Endometrial microvascular endothelial cells (primary cell): ENCODE measurements at regions not wholly inside any gene's neighbourhood (a gene's known extent, or its start where the extent isn't known, plus 50 kb on each side); places are given as distances from the start of the nearest gene placed in this dataset.
"Not testable (repeated sequence)": the region's sequence is repeated elsewhere in the genome, so short reads cannot be mapped to it uniquely, and the experiment has no call there.

Source experiments
- in situ Hi-C: cut with HindIII; loops from 2 replicates; pipeline ENCODE4 v1.10.0; 2017; ENCODE audit warnings: low sequenced_read_pairs, low pct_unique_long_range_greater_than_20kb; ENCODE audit errors: inconsistent ontology term

DNA sequence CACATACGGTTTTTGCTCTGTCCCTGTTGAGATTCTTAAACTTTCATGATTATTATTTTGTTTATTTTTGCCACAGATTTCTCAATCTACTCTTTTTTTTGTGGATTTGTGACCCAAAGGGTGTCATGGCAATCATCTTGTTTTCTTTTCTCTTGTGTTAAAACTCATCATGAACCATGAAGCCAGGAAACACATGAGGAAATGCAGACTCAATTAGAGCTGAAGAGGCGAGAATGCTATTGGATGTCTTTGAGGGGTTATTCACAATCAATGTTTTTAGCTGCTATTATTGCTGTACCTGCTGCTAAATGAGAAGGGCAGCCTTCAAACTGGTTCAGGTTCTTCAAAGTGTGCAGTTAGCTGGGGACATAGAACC is 99.5 kb upstream of the MMADHC start:
- in situ Hi-C loops: no loop called here

DNA sequence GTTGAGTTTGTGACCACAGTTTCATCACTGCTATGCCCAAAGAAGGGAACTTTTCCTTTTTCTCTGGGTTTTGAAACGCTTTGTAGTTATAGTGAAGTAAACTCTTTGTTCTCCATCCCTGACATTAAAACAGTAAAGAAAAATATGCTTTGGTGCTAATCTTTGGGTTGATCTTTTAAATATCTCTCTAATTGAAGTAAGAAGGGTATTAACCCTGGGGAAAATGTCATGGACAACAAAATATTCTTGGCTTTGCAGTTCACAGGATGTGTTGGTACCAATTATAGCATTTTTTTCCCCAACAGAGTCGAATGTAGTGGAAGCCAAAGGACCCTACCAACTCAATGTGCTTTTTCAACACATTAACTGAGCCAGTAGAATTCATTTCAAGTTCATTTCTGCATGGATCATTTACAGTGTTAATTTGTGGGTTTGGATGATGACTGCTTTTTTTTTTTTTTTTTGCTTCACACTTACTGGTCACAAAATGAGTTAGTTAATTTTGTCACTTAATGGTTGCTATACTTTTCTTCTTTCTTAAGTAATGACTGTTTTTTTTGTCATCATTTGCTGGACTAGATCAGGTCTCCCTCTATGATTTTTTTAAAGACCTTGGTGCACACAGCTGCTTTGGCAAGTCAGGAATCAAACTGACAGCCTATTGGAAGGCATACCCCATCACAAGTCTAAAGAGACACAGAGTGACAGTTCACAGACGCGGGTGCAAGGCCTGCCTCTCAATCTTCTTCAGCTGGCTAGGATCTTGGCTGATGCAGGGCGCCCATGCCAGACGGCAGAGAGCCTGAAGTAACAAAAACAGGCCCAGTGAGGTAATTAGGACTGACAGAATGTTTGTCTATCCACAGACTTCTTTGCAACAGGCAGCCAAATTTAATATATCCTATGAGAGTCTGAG is 98.8 kb upstream of the MMADHC start:
- in situ Hi-C loops: no loop called here

DNA sequence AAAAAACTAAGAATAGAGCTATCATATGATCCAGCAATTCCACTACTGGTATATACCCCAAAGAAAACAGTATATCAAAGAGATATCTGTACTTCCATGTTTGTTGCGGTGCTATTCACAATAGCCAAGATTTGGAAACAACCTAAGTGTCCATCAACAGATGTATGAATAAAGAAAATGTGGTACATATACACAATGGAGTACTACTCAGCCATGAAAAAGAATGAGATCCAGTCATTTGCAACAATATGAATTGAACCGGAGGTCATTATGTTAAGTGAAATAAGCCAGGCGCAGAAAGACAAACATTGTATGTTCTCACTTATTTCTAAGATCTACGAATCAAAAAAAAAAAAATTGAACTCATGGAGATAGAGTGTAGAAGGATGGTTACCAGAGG is 97.8 kb upstream of the MMADHC start:
- in situ Hi-C loops: not testable (repeated sequence)

DNA sequence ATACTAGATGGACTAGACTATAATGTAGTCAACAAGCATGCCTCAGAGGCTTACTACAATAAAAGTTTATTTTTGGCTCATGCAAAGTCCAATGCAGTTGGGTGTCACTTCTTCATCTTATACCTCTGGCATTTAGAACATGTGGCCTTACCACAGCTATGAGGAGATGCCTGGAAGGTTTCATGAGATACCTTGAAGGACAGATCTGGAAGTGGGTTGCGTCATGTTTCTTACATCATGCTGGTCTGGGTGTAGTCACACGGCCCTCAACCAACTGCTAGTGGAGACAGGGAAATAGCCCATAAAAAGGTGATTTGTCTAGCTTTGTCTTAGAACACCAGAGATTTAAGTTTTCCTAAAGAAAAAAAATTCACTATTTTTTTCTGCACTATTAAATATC is 91.7 kb upstream of the MMADHC start:
- in situ Hi-C loops: no loop called here

DNA sequence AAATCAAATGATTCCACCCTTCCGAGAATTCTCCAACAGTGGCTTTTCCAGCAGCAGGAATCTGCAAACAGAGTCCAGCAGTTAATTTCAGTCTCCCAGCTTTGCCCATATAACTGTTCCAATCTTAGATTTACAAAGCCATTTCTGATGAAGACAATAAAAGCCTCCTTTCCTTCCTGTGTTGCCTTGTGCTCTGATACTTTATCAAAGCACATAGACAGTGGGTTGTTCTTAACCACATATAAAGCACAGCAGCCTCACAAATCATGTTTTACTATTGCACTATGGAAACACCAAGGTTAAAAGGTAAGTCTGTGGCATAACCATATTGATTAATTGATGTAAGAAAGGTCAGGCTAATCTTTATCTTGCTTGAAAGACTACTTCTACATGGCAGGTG is 89.8 kb upstream of the MMADHC start:
- in situ Hi-C loops: no loop called here

DNA sequence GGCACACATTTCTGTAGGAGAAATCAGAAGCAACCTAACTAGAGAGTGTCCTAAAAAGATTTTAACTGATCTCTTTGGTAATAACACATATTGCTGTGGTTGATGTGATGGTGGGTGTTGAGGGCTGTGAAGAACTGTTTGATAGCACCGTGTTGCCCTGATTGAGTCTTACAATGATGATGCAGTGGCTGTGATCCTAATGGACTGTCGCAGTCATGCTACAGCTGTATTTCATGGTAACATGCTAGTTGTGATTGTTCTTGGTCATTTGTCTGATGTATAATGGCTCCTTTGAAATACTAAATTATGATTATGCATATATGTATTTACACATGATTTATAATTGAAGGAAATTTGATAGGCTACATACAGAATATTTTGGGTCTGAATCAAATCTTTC is 82.5 kb upstream of the MMADHC start:
- in situ Hi-C loops: no loop called here

DNA sequence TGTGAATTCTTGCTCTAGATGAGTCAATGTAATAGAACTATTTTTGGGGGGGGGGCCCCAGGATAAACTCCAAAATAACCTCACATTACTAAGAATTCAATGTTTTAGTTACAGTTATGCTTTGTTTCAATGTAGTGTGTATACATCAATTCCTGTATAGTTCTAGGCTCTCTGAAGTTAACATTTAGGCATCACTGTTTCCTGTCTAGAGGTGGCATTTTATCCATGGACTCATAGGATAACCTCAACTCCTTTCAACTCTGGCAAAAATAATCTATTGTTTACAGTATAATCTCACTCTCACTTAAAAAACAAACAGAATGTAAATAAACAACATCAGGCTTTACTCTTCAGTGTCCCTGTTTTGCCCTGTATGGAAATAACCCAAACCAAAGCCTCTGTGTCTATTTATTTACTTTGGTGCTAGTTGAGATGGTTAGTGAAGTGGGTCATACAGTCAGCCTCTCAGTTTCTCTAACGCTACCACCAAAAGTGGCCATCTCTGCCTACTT is 79.3 kb upstream of the MMADHC start:
- in situ Hi-C loops: no loop called here

DNA sequence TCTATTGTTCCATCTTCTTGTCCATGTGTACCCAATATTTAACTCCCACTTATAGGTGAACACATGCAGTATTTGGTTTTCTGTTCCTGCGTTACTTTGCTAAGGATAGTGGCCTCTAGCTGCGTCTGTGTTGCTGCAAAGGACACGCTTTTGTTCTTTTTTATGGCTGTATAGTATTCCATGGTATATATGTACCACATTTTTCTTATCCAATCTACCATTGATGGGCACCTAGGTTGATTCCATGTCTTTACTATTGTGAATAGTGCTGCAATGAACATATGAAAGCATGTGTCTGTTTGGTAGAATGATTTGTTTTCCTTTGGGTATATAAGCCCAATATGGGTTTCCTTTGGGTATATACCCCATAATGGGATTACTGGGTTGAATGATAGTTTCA is 77.3 kb upstream of the MMADHC start:
- in situ Hi-C loops: no loop called here

DNA sequence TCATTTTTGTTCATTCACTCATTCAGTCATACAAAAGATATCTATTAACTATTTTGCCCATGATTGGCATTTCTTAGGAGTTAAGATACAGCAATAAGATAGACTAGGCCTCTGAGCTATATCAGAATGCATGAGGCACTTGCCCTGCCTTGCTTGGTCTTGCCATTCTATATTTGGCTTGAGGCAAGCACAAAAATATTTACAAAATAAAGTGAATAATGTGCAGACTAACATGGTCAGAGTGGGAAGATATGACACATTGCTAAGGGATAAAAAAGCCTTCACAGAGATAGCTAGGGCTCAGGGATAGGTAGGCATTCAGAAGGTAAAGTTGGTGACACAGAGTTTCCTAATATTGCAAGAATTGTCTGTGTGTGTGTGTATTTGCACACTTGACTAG is 75.0 kb upstream of the MMADHC start:
- in situ Hi-C loops: no loop called here

DNA sequence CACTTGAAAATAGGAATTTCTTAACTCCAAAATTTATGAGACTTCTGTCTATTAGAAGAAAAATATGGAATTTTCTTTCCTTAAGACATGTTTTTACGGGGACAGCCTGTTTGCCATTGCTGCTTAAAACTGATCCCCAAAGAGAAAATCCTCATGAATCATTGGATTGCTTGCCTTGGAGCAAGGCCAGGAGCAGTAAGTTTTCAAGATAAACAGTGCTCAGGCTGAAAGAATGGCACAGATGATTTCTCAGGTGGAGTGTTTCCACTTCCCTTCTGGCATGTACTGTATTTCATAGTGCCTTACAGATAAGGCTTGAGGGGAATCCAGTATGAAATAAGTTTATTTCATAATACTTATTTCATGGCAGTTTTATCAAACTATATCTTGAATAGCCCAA is 74.3 kb upstream of the MMADHC start:
- in situ Hi-C loops: no loop called here

DNA sequence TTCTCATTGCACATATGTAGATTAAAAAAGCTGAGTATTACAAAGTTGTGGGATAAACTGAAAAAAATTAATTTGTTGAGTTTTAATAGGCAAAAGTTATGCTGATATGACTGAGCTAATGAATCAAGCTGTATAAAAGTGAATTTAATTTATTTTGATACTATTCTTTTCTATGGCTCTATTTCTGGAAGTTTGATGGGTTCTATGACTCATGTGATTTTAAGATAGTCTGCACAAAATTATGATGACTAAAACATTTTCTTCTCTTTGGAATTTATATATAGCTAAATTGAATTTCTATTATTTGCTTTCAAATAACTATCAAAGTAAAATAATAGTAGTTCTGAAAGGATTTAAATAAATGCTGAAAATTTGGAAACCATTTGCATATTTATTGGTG is 71.0 kb upstream of the MMADHC start:
- in situ Hi-C loops: no loop called here

DNA sequence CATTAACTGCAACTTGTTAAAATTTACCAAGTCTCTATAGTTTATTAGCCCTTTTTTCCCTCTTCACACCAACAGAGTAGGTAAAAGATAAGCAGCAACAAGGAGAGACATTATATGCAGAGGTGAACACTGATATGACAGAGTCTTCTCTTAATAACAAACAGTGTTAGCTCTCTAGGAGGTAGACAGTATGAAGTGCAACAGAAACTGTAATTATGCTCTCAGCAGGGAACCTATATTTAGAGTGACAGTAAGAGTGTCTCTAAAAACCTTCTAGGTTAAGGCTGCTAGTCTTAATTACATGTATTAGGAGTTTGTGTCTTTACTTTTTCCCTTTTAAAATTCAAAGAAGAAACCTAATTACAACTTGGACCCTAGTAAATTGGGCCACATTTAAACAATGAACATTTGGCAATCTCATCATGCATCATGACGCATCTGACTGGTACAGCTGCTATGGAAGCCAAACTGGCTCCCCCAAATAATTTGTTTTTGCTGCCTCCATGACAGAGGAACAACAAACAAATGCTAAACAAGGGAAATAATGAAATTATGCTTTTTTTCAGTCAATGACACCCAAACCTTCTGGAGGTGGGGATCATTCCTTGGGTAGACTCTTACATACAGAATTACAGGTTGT is 69.9 kb upstream of the MMADHC start:
- in situ Hi-C loops: no loop called here

DNA sequence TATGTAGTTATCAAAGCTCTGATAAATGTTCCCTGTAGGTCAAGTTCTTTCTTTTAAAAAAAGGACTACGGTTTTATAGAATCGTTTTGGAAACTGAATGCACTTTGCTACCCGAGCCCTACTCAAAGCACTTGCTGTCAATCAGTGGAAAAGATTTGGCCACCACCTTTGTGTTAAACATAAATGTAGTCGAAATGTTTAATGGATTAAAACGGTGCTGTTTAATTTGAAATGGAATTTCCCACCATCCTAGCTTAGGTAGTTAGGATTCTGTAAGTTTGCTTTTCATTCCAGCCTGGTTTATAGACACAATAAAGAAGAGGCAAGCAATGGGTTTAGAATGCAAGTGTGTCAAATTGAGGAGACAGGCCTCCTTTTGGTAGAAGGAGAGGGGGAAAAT is 69.4 kb upstream of the MMADHC start:
- in situ Hi-C loops: no loop called here

DNA sequence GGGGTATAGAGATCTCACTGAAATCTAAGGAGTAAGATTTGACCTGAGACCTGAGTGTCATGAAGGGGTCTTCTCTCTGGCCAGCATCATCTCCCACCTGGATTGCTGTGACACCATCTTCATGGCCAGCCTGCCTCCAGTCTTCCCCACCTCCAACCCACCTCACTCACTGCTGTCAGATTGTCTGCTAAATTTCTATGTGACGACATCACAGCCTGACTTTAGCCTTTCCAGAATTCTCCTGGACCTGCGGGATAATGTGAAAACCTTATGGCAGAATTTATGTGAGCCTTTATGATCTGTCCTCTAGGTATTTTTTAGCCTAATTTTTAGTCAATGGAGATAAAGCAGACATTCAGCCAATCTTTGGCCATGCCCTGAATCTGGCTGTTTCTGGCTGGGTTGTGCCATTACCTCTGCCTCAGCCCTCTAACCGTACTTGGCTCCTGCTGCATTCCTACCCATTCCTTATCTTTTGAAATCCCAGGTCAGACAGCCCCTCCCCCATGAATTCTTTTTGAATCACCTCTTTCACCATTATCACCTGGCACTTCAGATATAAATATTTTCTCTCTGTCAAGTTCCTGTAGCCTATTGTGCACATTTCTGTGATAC is 66.4 kb upstream of the MMADHC start:
- in situ Hi-C loops: no loop called here

DNA sequence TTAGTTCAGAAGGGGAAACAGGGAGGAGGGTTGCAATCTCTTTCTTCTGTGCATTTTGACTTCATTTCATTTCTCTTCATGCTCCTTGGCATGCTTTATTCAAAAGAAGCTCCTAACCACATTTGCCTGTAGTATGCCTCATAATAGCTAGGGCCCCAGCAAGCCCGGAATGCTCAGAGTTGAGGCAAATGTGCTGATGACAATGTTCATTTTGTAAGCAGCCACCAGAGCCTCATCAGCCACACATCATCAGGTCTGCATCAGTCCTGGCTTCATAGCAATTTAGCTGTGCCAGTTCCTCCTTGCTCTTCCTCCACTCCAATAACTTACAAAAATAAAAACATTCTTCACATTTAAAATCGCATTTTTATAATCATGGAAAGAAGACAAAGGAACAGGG is 65.4 kb upstream of the MMADHC start:
- in situ Hi-C loops: no loop called here

DNA sequence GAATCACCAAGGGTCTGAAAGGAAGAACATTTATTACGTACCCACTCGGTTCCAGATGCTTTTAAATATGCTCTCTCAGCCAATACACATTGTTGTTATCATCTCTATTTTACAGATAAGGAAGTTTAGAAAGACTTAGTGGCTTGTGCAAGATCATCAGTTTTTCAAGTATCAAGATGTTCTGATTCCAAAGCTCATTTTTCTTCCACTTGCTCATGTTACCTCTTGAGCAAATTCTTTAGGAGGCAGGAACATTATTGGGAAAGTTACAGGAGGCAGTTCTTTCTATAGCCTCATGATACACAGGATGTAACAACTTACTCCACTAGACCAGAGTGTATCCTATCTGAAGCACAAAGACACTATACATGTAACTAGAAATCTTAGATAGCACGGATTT is 65.0 kb upstream of the MMADHC start:
- in situ Hi-C loops: no loop called here

DNA sequence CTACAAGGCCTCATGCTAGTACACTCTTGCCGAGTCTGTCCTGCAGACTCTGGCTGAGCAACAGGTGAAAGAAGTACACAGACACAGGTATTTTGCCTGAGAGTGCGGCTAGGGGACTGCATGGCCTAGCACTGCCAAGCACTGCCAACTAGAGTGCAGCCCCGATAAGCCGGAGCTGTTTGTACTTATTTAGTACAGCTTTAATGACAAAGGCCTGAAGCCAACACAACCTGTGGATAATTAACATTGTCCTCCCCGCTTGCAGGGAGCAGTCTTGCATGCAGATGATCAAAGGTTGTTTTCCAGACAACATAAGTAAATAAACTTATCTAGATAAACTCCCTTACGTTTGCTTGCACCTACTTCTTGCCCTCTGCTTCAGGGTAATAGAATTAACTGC is 63.7 kb upstream of the MMADHC start:
- in situ Hi-C loops: no loop called here

DNA sequence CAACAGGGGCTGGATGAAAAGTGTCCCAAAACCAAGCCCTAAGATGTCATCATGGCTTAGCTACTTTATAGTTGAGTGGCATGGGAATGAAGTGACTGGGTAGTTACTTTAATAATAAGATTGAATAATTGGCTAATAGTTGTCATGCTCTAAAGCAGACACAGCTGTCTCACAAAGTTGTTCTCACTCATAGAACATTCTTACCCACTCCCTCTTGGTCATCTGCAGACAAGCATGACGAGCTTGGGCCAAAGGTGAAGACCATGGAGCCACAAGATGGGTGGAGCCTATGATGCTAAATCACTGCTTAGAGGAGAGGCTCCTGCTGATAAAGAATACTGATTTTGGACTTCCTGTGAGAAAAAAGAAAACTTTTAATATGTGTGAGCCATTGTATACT is 62.4 kb upstream of the MMADHC start:
- in situ Hi-C loops: no loop called here

DNA sequence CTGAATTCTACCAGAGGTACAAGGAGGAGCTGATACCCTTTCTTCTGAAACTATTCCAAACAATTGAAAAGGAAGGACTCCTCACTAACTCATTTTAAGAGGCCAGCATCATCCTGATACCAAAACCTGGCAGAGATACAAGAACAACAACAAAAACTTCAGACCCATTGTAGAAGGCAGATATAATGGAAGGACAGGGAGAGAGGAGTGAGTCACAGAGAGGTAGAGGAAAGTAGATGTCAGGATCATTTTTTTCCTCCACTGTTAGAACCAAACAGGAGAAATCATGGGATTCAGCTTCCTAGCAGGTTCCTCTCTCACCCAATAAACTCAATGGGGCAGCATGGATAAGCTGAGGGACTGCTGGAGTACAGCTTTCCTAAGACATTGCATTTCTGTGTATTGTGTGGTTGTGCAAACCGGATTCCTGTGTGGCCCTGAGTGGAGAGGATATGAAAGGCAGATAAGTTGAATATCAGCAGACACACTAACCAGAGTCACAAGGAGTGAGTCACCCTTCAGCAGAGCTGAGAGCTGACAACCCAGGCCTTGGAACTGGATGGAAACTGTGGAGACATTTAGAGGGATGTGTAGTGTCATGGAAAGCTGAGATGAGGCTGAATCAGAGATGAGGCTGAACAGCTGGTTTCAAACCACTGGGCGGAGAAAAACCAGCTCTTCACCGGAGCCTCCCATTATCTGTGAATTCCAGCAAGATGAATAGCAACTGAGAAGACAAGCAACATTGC is 60.9 kb upstream of the MMADHC start:
- in situ Hi-C loops: loop anchor here (5.0 kb wide), 1 partner anchor 54 kb away; no protein-coding TSS in a partner anchor
